GM13976 (cell line): ENCODE measurements at regions not wholly inside any gene's neighbourhood (a gene's known extent, or its start where the extent isn't known, plus 50 kb on each side); places are given as distances from the start of the nearest gene placed in this dataset.
A peak's percentile ranks its signal among the peaks of the same experiment; 100 is the strongest.

ENCODE experiments used
- DNase-seq: peaks from one replicate; pipeline ENCODE4 v3.0.0; 2012; ENCODE audit warnings: low spot score
- CTCF ChIP-seq: IDR thresholded peaks from 2 replicates; pipeline ENCODE4 v1.5.1; 2012; ENCODE audit warnings: borderline replicate concordance, mild to moderate bottlenecking; ENCODE audit not compliant: insufficient read depth; ENCODE audit errors: extremely low read depth, missing control alignments, control extremely low read depth
- in situ Hi-C: fragments of 300-500 bp; cut with MboI; formaldehyde crosslinking; loops from one replicate; pipeline ENCODE4 v1.12.0; 2022; ENCODE audit warnings: low sequenced_read_pairs, mixed read lengths, inconsistent platforms; ENCODE audit not compliant: unreplicated experiment

DNA sequence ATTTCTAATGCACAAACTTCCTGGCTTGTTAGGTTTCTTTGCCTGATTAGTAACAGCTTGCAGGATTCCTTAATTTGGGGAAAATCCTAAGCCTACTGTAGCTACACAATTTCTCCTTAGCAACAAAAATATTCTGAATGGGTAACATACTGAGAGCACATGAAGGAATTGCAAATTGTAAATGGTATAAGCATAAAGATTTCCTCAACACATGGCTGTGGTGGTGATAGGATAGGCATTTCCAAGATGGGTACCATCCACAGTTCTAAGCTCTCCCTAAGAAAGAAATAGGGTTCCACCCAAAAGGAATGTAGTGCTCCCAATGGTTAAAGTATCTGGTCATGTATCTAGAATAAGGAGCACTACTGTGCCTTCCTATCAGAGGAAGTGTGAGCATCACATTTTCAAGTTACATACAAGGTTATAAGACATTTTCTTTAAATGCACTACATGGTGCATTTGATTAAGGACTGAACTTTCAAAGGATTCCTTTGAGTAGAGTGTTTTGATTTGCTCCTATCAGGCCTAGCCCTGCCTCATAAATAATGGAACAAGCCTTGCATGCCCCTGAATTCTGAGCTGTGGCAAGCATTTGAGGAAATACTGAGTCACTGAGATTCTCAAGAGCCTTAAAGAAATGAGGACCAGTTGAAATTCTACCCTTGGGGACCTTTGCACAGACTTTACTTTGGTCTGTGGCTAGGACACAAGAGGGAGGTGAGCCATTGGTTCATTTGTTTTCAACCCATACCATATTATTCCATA is 286.4 kb downstream of the PTBP2 start:
- no peak for DNase-seq
- no peak for TF ChIP-seq CTCF
- in situ Hi-C loops = no loop called here

DNA sequence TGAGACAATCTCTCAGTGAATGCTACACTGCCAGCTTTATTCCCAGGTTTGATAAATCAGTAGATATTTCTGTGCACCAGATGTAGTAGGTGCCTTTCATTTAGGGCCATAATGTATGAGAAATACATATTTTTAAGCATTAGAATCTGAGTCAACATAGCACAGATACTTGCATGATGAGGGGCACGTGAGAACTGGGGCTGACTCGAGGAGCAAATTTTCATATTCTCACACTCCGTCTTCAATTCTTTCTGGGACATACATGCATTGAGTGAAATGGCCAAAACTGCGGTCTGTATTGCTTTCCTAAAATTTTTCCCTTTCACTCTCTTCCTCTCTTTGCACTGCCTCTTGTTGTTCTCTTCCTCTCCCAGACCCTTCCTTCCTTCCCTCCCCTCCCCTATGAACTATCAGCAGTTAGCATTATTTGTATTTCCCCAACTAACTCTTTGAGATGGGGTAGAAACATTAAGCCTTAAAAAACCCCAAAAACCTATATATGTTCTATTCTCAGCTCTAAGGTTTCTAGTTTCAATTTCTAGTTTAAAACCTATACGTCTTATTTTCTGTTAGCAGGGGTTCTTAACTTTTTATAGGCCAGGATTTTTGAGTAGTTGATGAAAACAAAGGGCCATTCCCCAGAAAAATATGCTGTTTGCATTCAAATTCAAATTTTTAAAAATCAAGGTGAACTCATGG is 289.1 kb downstream of the PTBP2 start:
- peak; percentile 11 for DNase-seq
- in situ Hi-C loops = no loop called here
- TF ChIP-seq CTCF = no peak

DNA sequence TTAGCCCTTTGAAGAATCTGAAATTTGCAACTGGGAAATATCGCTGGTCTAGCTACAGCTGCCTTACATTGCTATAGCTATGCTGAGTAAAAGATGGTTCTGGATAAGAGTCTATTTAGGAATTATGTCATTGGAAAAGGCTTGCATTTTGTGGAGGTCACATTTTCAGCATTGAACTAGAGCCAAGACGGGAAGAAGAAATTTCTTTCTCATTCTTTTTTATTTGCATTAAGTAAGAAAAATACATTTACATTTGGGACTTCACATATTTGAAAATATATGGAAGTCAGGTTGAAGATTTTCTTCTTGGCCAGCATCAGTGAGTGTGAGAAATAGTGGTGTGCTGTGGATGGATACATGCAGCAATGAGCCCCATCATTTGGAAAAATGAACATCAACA is 291.6 kb downstream of the PTBP2 start:
- no peak for DNase-seq
- TF ChIP-seq CTCF = no peak
- in situ Hi-C loops = no loop called here

- no peak for TF ChIP-seq CTCF
- in situ Hi-C loops = no loop called here
- DNase-seq = no peak
These were observed 292.4 kb downstream of the PTBP2 start for GRCh38 chr1:97013941-97014340.

GRCh38 chr1:97014426-97014825 is 292.8 kb downstream of the PTBP2 start:
- no peak for DNase-seq
- in situ Hi-C loops = no loop called here
- TF ChIP-seq CTCF = no peak

DNA sequence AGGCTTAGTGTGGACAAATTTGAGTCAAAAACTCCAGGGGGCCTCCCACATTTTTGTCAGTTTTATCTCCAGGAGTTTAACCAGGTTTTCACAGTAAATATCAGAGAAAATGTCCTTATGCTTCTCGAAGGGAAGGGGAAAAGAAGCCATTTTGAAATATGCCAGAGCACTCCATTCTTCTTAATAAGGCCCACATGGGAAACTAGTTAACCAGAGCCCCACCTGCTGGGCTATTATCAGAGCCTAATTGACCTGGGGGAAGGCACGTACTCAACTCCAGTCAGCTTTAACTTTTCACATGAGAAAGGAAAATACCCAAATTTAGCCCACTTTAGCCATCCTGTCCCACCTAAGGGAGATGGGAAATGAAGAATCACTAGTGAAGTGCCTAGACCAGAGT is 296.3 kb downstream of the PTBP2 start:
- no peak for TF ChIP-seq CTCF
- in situ Hi-C loops = no loop called here
- DNase-seq = no peak
